Body of pancreas (tissue), 4 donors: ENCODE measurements at regions not wholly inside any gene's neighbourhood (a gene's known extent, or its start where the extent isn't known, plus 50 kb on each side); places are given as distances from the start of the nearest gene placed in this dataset.

Experiments used
- POLR2A ChIP-seq, 3 donors: fragments of 450-650 bp; IDR thresholded peaks; one replicate each; pipeline ENCODE4 v1.6.1; 2016; ENCODE audit warnings: antibody characterized with exemption in 3 of 3, mild to moderate bottlenecking in 2 of 3
- TF ChIP-seq, protein P1 (sequence below), 7 experiments: fragments of 450-650 bp in 4 of 7; fragments of 200-600 bp in 3 of 7; sonication (generic) in 3 of 7; IDR thresholded peaks; one replicate each; pipeline ENCODE4 v1.5.1; 2016 to 2019; ENCODE audit warnings: antibody characterized with exemption in 7 of 7

DNA sequence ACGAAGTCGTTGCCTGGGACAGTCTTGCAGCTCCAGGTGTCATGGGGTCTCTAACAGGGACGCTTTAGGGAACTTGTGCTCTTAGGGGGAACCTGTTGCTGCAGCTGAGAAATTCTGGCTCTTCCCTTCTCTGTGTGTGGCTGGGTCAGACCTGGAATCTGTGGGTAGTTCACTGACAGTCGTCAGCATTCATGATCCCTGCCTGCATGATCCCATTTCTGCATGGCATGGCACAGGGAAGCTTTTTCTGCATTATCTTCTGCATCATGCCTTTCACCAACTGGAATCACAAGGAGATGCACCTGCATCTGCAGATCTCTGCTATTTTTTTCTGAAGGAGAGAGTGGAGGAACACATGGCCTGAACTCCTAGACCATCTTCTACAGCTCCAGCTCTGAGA lies 85.6 kb downstream of the SOX9 start:
- TF ChIP-seq, protein P1, sequence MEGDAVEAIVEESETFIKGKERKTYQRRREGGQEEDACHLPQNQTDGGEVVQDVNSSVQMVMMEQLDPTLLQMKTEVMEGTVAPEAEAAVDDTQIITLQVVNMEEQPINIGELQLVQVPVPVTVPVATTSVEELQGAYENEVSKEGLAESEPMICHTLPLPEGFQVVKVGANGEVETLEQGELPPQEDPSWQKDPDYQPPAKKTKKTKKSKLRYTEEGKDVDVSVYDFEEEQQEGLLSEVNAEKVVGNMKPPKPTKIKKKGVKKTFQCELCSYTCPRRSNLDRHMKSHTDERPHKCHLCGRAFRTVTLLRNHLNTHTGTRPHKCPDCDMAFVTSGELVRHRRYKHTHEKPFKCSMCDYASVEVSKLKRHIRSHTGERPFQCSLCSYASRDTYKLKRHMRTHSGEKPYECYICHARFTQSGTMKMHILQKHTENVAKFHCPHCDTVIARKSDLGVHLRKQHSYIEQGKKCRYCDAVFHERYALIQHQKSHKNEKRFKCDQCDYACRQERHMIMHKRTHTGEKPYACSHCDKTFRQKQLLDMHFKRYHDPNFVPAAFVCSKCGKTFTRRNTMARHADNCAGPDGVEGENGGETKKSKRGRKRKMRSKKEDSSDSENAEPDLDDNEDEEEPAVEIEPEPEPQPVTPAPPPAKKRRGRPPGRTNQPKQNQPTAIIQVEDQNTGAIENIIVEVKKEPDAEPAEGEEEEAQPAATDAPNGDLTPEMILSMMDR (IDR thresholded peaks at IDR 0.05) = no peak
- no peak for TF ChIP-seq POLR2A (IDR thresholded peaks at IDR 0.05)
